Left lung (tissue), 4 donors: ENCODE measurements at regions not wholly inside any gene's neighbourhood (a gene's known extent, or its start where the extent isn't known, plus 50 kb on each side); places are given as distances from the start of the nearest gene placed in this dataset.

ENCODE experiments used
- ATAC-seq: fragments of 200-7000 bp; cut with Tn5 transposase; one replicate; pipeline ENCODE4 v1.9.1; 2020; ENCODE audit warnings: moderate library complexity
- DNase-seq, 4 donors: peaks; one replicate each; pipeline ENCODE4 v3.0.0-alpha.2; 2013 to 2020
- H3K27ac ChIP-seq, 2 donors: fragments of 200-600 bp; sonication (generic) in 1 of 2; one replicate each; pipeline versions ENCODE4 v1.5.0 to v1.8.0; 2020 to 2021
- H3K27me3 ChIP-seq, 2 donors: fragments of 200-600 bp; sonication (generic) in 1 of 2; one replicate each; pipeline versions ENCODE4 v1.5.0 to v1.8.0; 2020 to 2021
- H3K36me3 ChIP-seq, 2 donors: fragments of 200-600 bp; sonication (generic) in 1 of 2; one replicate each; pipeline versions ENCODE4 v1.5.0 to v1.8.0; 2020 to 2021
- H3K4me1 ChIP-seq, 2 donors: fragments of 200-600 bp; one replicate each; pipeline ENCODE4 v1.8.0; 2021
- H3K4me3 ChIP-seq, 2 donors: fragments of 200-600 bp; sonication (generic) in 1 of 2; one replicate each; pipeline versions ENCODE4 v1.5.0 to v1.8.0; 2020 to 2021; ENCODE audit warnings: mild to moderate bottlenecking in 1 of 2
- H3K9me3 ChIP-seq, 2 donors: fragments of 200-600 bp; sonication (generic) in 1 of 2; one replicate each; pipeline versions ENCODE4 v1.5.0 to v1.8.0; 2020 to 2021
- intact Hi-C, 2 donors: fragments of 100-400 bp; cut with DNase I; formaldehyde crosslinking; loops; one replicate each; pipeline versions ENCODE4 v1.11.2 to v1.14.2; 2022
- TF ChIP-seq, protein P1 (sequence below), 2 donors: fragments of 200-600 bp; sonication (generic) in 1 of 2; IDR thresholded peaks; one replicate each; pipeline versions ENCODE4 v1.5.0 to v1.8.0; 2021; ENCODE audit warnings: antibody characterized with exemption in 2 of 2
- donor health status: DM: no; HTN: yes; CAD: no.
- donor health status: DM: no; HTN: no; CAD: no.

DNA sequence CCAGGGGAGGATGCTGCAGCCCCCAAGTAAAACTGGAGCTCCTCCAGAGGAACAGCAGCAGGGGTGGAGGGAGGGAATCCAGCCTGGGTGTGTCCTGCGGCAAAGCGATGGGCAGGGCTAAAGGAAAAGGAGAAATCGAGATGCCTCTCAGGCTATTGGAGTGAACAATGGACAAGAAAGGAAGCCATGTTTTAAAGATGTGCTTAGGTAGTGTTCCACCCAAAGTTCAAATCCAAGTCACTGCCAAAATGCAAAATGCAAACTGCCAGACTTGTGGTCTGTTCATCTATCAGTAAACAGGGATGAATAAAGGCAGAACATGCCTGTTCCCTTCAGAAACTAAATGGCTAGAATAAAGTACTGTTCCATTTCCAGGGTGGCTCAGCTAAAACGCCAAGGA is 197.5 kb upstream of the NSMCE3 start:
- no peak for DNase-seq
- intact Hi-C loops = no loop called here
- no peak overlapping the region for H3K4me3 ChIP-seq
- no peak overlapping the region for H3K27ac ChIP-seq
- no peaks in the 10 kb centered on the region for H3K4me1 ChIP-seq
- no peak for ATAC-seq
- TF ChIP-seq, protein P1, sequence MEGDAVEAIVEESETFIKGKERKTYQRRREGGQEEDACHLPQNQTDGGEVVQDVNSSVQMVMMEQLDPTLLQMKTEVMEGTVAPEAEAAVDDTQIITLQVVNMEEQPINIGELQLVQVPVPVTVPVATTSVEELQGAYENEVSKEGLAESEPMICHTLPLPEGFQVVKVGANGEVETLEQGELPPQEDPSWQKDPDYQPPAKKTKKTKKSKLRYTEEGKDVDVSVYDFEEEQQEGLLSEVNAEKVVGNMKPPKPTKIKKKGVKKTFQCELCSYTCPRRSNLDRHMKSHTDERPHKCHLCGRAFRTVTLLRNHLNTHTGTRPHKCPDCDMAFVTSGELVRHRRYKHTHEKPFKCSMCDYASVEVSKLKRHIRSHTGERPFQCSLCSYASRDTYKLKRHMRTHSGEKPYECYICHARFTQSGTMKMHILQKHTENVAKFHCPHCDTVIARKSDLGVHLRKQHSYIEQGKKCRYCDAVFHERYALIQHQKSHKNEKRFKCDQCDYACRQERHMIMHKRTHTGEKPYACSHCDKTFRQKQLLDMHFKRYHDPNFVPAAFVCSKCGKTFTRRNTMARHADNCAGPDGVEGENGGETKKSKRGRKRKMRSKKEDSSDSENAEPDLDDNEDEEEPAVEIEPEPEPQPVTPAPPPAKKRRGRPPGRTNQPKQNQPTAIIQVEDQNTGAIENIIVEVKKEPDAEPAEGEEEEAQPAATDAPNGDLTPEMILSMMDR (IDR thresholded peaks at IDR 0.05) = no peak
- no peaks in the 10 kb centered on the region for H3K27me3 ChIP-seq
- H3K36me3 ChIP-seq = no peaks in the 10 kb centered on the region
- H3K9me3 ChIP-seq = no peaks in the 10 kb centered on the region

DNA sequence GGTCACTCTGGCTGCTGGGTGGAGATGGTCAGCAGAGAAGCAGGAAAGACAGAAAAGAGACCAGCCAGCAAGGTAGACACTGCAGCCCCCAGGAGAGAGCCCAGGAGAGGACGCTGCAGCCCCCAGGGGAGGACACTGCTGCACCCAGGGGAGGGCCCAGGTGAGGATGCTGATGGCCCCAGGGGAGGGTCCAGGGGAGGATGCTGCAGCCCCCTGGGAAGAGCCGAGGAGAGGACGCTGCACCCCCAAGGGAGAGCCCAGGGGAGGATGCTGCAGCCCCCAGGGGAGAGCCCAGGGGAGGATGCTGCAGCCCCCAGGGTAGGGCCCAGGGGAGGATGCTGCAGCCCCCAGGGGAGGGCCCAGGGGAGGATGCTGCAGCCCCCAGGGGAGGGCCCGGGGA is 196.7 kb upstream of the NSMCE3 start:
- no peak for ATAC-seq
- H3K27ac ChIP-seq = no peak overlapping the region
- no peaks in the 10 kb centered on the region for H3K9me3 ChIP-seq
- intact Hi-C loops = no loop called here
- H3K27me3 ChIP-seq = no peaks in the 10 kb centered on the region
- TF ChIP-seq, protein P1 (IDR thresholded peaks at IDR 0.05) = no peak
- H3K4me1 ChIP-seq = no peaks in the 10 kb centered on the region
- H3K36me3 ChIP-seq = no peaks in the 10 kb centered on the region
- no peak for DNase-seq
- H3K4me3 ChIP-seq = no peak overlapping the region

DNA sequence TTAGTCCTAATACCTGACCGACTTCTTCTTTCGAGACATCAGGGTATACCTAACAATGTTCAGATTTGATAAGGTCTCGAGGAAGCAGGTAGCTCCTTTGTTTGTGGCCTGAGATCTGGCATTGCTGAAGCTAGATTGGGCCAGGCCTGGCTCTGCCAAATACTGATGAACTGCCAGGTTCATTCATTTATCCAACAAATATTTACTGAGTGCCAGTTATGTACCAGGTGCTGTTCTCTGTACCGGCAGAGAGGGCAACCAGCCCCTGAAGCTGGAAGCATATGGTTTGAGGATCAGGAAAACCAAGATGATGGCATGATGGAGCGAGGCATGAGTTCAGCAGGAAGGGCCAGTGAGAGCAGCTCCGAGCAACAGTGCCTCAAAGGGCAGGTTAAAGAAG is 196.2 kb upstream of the NSMCE3 start:
- no peak overlapping the region for H3K27ac ChIP-seq
- intact Hi-C loops = no loop called here
- H3K4me1 ChIP-seq = no peaks in the 10 kb centered on the region
- TF ChIP-seq, protein P1 (IDR thresholded peaks at IDR 0.05) = no peak
- H3K27me3 ChIP-seq = no peaks in the 10 kb centered on the region
- H3K9me3 ChIP-seq = no peaks in the 10 kb centered on the region
- no peaks in the 10 kb centered on the region for H3K36me3 ChIP-seq
- ATAC-seq (no peak), DNase-seq (no peak)
- no peak overlapping the region for H3K4me3 ChIP-seq

DNA sequence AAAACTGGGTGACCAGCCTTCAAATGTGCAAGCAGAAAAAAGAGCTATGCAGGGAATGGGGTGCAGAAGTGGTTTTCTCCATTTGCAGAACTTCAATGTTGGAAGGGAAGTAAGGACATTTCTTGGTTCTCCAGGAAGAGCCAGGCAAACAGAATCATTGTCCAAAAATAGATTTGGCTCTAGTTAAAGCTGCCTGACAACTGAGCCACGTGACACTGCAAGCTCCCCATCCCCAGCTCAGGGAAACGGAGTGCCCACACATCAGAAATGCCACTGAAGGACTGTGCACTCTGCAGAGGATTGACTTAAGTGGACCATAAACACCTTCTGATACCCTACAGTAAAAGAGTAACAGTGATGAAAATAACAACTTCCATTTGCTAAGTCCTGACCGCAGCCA is 195.6 kb upstream of the NSMCE3 start:
- Histone ChIP-seq H3K4me3 (no peak overlapping the region), H3K36me3 (no peaks in the 10 kb centered on the region), H3K9me3 (no peaks in the 10 kb centered on the region), H3K4me1 (no peaks in the 10 kb centered on the region), H3K27ac (no peak overlapping the region), H3K27me3 (no peaks in the 10 kb centered on the region)
- no peak for ATAC-seq
- DNase-seq = no peak
- intact Hi-C loops = no loop called here
- TF ChIP-seq, protein P1 (IDR thresholded peaks at IDR 0.05) = no peak

DNA sequence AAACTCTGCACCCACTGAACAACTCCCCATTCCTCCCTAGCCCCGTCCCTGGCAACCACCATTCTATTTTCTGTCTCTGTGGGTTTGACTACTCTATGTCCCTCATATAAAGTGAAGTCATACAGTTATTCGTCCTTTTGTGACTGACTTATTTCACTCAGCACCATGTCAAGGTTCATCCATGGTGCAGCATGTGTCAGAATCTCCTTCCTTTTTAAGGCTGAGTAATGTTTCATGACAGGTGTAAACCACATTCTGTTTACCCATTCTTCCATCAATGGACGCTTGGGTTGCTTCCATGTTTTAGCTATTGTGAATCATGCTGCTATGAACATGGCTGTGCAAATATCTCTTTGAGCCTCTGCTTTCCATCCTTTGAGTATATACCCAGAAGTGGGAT is 192.3 kb upstream of the NSMCE3 start:
- no peaks in the 10 kb centered on the region for H3K36me3 ChIP-seq
- ATAC-seq (no peak), DNase-seq (no peak)
- no peak overlapping the region for H3K4me3 ChIP-seq
- H3K4me1 ChIP-seq = no peaks in the 10 kb centered on the region
- intact Hi-C loops = no loop called here
- H3K27me3 ChIP-seq = no peaks in the 10 kb centered on the region
- H3K27ac ChIP-seq = no peak overlapping the region
- H3K9me3 ChIP-seq = no peaks in the 10 kb centered on the region
- TF ChIP-seq, protein P1 (IDR thresholded peaks at IDR 0.05) = no peak
